Activated naive CD4-positive, alpha-beta T cell treated with anti-CD3 and anti-CD28 coated beads, Interleukin-2, amount 50 U/mL, for 72 hours (primary cell): ENCODE measurements at regions not wholly inside any gene's neighbourhood (a gene's known extent, or its start where the extent isn't known, plus 50 kb on each side); places are given as distances from the start of the nearest gene placed in this dataset.
A peak's percentile ranks its signal among the peaks of the same experiment; 100 is the strongest.
"Not testable (repeated sequence)": the region's sequence is repeated elsewhere in the genome, so short reads cannot be mapped to it uniquely, and the experiment has no call there.

ENCODE experiments used
- ATAC-seq, 2 donors: fragments of 150-1000 bp; cut with Tn5 transposase; 2 replicates each; pipeline ENCODE4 v1.10.0; 2021; ENCODE audit warnings: mild to moderate bottlenecking in 2 of 2, moderate library complexity in 2 of 2
- DNase-seq, 2 donors: peaks; one replicate each; pipeline ENCODE4 v3.0.0; 2021 to 2022; ENCODE audit warnings: low spot score in 2 of 2
- H3K27ac Mint-ChIP-seq, 2 donors: one replicate each; pipeline ENCODE4 v1.8.0; 2022; ENCODE audit warnings: mild to moderate bottlenecking in 2 of 2, mixed read lengths in 2 of 2
- H3K36me3 Mint-ChIP-seq, 2 donors: one replicate each; pipeline ENCODE4 v1.8.0; 2022; ENCODE audit warnings: mixed read lengths in 2 of 2
- H3K9me3 Mint-ChIP-seq, 2 donors: one replicate each; pipeline ENCODE4 v1.8.0; 2022; ENCODE audit warnings: mixed read lengths in 2 of 2

- Mint-ChIP-seq H3K27ac (no peak overlapping the region), H3K36me3 (no peaks in the 10 kb centered on the region), H3K9me3 (no peaks in the 10 kb centered on the region)
- DNase-seq (no peak), ATAC-seq (no peak)
Observed at GRCh38 chrX:55142206-55142918, 53.5 kb downstream of the PAGE2 start.

- Mint-ChIP-seq H3K36me3 (no peaks in the 10 kb centered on the region), H3K9me3 (no peaks in the 10 kb centered on the region), H3K27ac (peak overlapping the region in 1 of 2 donors; percentile 29)
- ATAC-seq (no peak), DNase-seq (no peak)
Observed at GRCh38 chrX:55142919-55143310, 54.1 kb downstream of the PAGE2 start.

GRCh38 chrX:55143621-55144020 is 54.8 kb downstream of the PAGE2 start:
- Mint-ChIP-seq H3K27ac (no peak overlapping the region), H3K9me3 (no peaks in the 10 kb centered on the region), H3K36me3 (no peaks in the 10 kb centered on the region)
- ATAC-seq, result no peak
- no peak for DNase-seq

- DNase-seq, result no peak
- H3K27ac Mint-ChIP-seq, result no peak overlapping the region
- no peaks in the 10 kb centered on the region for H3K36me3 Mint-ChIP-seq
- H3K9me3 Mint-ChIP-seq, result no peaks in the 10 kb centered on the region
- ATAC-seq, result no peak
Observed at GRCh38 chrX:55144697-55145096, 55.9 kb downstream of the PAGE2 start.

GRCh38 chrX:55149242-55149641 is 60.4 kb downstream of the PAGE2 start:
- ATAC-seq, result no peak
- H3K27ac Mint-ChIP-seq, result no peak overlapping the region
- no peaks in the 10 kb centered on the region for H3K36me3 Mint-ChIP-seq

GRCh38 chrX:55151199-55151598 is 62.4 kb downstream of the PAGE2 start:
- H3K36me3 Mint-ChIP-seq, result peaks cover 0 to 10% of the 10 kb centered on the region in 2 donors
- no peaks in the 10 kb centered on the region for H3K9me3 Mint-ChIP-seq
- ATAC-seq (no peak), DNase-seq (no peak)
- H3K27ac Mint-ChIP-seq, result no peak overlapping the region

More at GRCh38 chrX:55149242-55149641, 60.4 kb downstream of the PAGE2 start:
- H3K9me3 Mint-ChIP-seq, result no peaks in the 10 kb centered on the region
- DNase-seq, result no peak

GRCh38 chrX:55159551-55159950 is 60.6 kb upstream of the PAGE5 start:
- DNase-seq (no peak), ATAC-seq (no peak)
- H3K27ac Mint-ChIP-seq, result peak overlapping the region in 1 of 2 donors; percentile 95
- H3K9me3 Mint-ChIP-seq, result no peaks in the 10 kb centered on the region
- H3K36me3 Mint-ChIP-seq, result peaks cover 0 to 16% of the 10 kb centered on the region in 2 donors

- Mint-ChIP-seq H3K9me3 (no peaks in the 10 kb centered on the region), H3K36me3 (peaks cover 0 to 6% of the 10 kb centered on the region in 2 donors), H3K27ac (peak overlapping the region; percentile 87 to 95)
- ATAC-seq (peak; percentile 96 to 97), DNase-seq (peak; percentile 78 to 88)
Observed at GRCh38 chrX:55160685-55161552, 59.2 kb upstream of the PAGE5 start.

- Mint-ChIP-seq H3K9me3 (no peaks in the 10 kb centered on the region), H3K36me3 (peaks cover 0 to 6% of the 10 kb centered on the region in 2 donors), H3K27ac (peak overlapping the region; percentile 87 to 95)
- ATAC-seq (no peak), DNase-seq (no peak)
Observed at GRCh38 chrX:55161581-55161980, 58.6 kb upstream of the PAGE5 start.

GRCh38 chrX:55163171-55163570 is 57.0 kb upstream of the PAGE5 start:
- H3K27ac Mint-ChIP-seq, result no peak overlapping the region
- H3K9me3 Mint-ChIP-seq, result no peaks in the 10 kb centered on the region
- DNase-seq (no peak), ATAC-seq (no peak)
- peaks cover 0 to 6% of the 10 kb centered on the region in 2 donors for H3K36me3 Mint-ChIP-seq

- H3K36me3 Mint-ChIP-seq, DNase-seq, H3K9me3 Mint-ChIP-seq, H3K27ac Mint-ChIP-seq, ATAC-seq: not testable (repeated sequence)
Observed at GRCh38 chrX:55165026-55165425, 55.1 kb upstream of the PAGE5 start.

- Mint-ChIP-seq H3K27ac (no peak overlapping the region), H3K36me3 (no peaks in the 10 kb centered on the region), H3K9me3 (no peaks in the 10 kb centered on the region)
- no peak for DNase-seq
- no peak for ATAC-seq
Observed at GRCh38 chrX:55167124-55167803, 52.9 kb upstream of the PAGE5 start.

GRCh38 chrX:55167901-55168300 is 52.2 kb upstream of the PAGE5 start:
- DNase-seq (no peak), ATAC-seq (no peak)
- Mint-ChIP-seq H3K9me3 (no peaks in the 10 kb centered on the region), H3K27ac (no peak overlapping the region), H3K36me3 (no peaks in the 10 kb centered on the region)

GRCh38 chrX:55169782-55170181 is 50.4 kb upstream of the PAGE5 start:
- H3K36me3 Mint-ChIP-seq, result no peaks in the 10 kb centered on the region
- no peak overlapping the region for H3K27ac Mint-ChIP-seq
- ATAC-seq (no peak), DNase-seq (no peak)
- no peaks in the 10 kb centered on the region for H3K9me3 Mint-ChIP-seq
